ENCODE measurements at regions not wholly inside any gene's neighbourhood (a gene's known extent, or its start where the extent isn't known, plus 50 kb on each side); places are given as distances from the start of the nearest gene placed in this dataset.
A peak's percentile ranks its signal among the peaks of the same experiment; 100 is the strongest.

- H3K36me3 Mint-ChIP-seq (ENCODE audit: insufficient read depth, unreplicated experiment): peaks cover 4% of the 10 kb centered on the region
- BruUV-seq (replicated peaks): no TSS peak
- no peaks in the 10 kb centered on the region for H3K4me1 Mint-ChIP-seq (ENCODE audit: low read depth, unreplicated experiment)
- POLR2A ChIA-PET: no interaction called here
- H3K9me3 ChIP-seq: no peaks in the 10 kb centered on the region
- no peak for DNase-seq
- no peaks in the 10 kb centered on the region for H3K27me3 ChIP-seq (replicated peaks; ENCODE audit: control insufficient read depth, insufficient read depth, low read length)
- intact Hi-C loops (cut with micrococcal nuclease; ENCODE audit: unreplicated experiment): no loop called here
- no peaks in the 10 kb centered on the region for H3K36me3 ChIP-seq (ENCODE audit: control insufficient read depth, insufficient read depth, low read length)
- no peak overlapping the region for H3K4me3 ChIP-seq (ENCODE audit: low read depth, low read length)
- H3K27ac Mint-ChIP-seq (ENCODE audit: unreplicated experiment): no peak overlapping the region
- H3K9me3 Mint-ChIP-seq (ENCODE audit: unreplicated experiment): no peaks in the 10 kb centered on the region
- TF ChIP-seq CTCF (IDR thresholded peaks at IDR 0.05; ENCODE audit: insufficient read depth in 1 of 2, low read depth in 1 of 2, low read length in 1 of 2, severe bottlenecking in 1 of 2, unreplicated experiment in 1 of 2): no peak
- no peak overlapping the region for H3K4me3 Mint-ChIP-seq (ENCODE audit: unreplicated experiment)
- H3K27me3 Mint-ChIP-seq (ENCODE audit: insufficient read depth, unreplicated experiment): no peaks in the 10 kb centered on the region
- no peaks in the 10 kb centered on the region for H3K4me1 ChIP-seq
- CTCF ChIA-PET: no interaction called here
Observed at GRCh38 chr18:67301592-67301991, 214.9 kb downstream of the DSEL start.

- Mint-ChIP-seq H3K27me3 (ENCODE audit: insufficient read depth, unreplicated experiment) (no peaks in the 10 kb centered on the region), H3K4me1 (ENCODE audit: low read depth, unreplicated experiment) (no peaks in the 10 kb centered on the region)
Observed at GRCh38 chr18:67300498-67300897, 216.0 kb downstream of the DSEL start.

DNA sequence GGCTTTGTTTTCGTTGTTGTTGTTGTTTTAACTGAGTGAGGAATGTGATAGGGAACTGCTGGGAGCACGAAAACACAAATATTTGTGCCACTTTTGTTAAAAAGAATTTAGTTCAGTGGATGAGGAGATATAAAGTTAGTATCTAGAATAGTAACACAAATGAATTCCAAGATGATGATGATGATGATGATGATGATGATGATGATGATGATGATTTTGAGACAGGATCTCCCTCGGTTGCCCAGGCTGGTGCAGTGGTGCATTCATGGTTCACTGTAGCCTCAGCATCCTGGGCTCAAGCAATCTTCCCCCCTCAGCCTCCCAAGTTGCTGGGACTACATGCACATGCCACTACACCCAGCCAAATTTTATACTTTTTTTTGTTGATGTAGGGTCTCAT is 223.7 kb downstream of the DSEL start:
- ChIA-PET CTCF (no interaction called here), POLR2A (no interaction called here)
- Mint-ChIP-seq H3K36me3 (ENCODE audit: insufficient read depth, unreplicated experiment) (no peaks in the 10 kb centered on the region), H3K4me3 (ENCODE audit: unreplicated experiment) (no peak overlapping the region), H3K4me1 (ENCODE audit: low read depth, unreplicated experiment) (no peaks in the 10 kb centered on the region), H3K27me3 (ENCODE audit: insufficient read depth, unreplicated experiment) (no peaks in the 10 kb centered on the region), H3K9me3 (ENCODE audit: unreplicated experiment) (peaks cover 11% of the 10 kb centered on the region), H3K27ac (ENCODE audit: unreplicated experiment) (no peak overlapping the region)
- intact Hi-C loops (cut with micrococcal nuclease; ENCODE audit: unreplicated experiment): no loop called here
- H3K27me3 ChIP-seq (replicated peaks; ENCODE audit: control insufficient read depth, insufficient read depth, low read length): no peaks in the 10 kb centered on the region
- TF ChIP-seq CTCF (IDR thresholded peaks at IDR 0.05; ENCODE audit: insufficient read depth in 1 of 2, low read depth in 1 of 2, low read length in 1 of 2, severe bottlenecking in 1 of 2, unreplicated experiment in 1 of 2): no peak
- H3K4me3 ChIP-seq (ENCODE audit: low read depth, low read length): no peak overlapping the region
- no peaks in the 10 kb centered on the region for H3K4me1 ChIP-seq
- no peaks in the 10 kb centered on the region for H3K36me3 ChIP-seq (ENCODE audit: control insufficient read depth, insufficient read depth, low read length)
- DNase-seq: no peak
- H3K9me3 ChIP-seq: no peaks in the 10 kb centered on the region
- no TSS peak for BruUV-seq (replicated peaks)

More at GRCh38 chr18:67300498-67300897, 216.0 kb downstream of the DSEL start:
- H3K36me3 ChIP-seq (ENCODE audit: control insufficient read depth, insufficient read depth, low read length): no peaks in the 10 kb centered on the region
- DNase-seq: peak in 1 of 2 experiments; percentile 9
- H3K27me3 ChIP-seq (replicated peaks; ENCODE audit: control insufficient read depth, insufficient read depth, low read length): no peaks in the 10 kb centered on the region
- Mint-ChIP-seq H3K27ac (ENCODE audit: unreplicated experiment) (no peak overlapping the region), H3K9me3 (ENCODE audit: unreplicated experiment) (no peaks in the 10 kb centered on the region), H3K4me3 (ENCODE audit: unreplicated experiment) (no peak overlapping the region), H3K36me3 (ENCODE audit: insufficient read depth, unreplicated experiment) (peaks cover 4% of the 10 kb centered on the region)
- ChIA-PET CTCF (no interaction called here), POLR2A (no interaction called here)
- TF ChIP-seq CTCF (IDR thresholded peaks at IDR 0.05; ENCODE audit: insufficient read depth in 1 of 2, low read depth in 1 of 2, low read length in 1 of 2, severe bottlenecking in 1 of 2, unreplicated experiment in 1 of 2): no peak
- no TSS peak for BruUV-seq (replicated peaks)
- H3K4me3 ChIP-seq (ENCODE audit: low read depth, low read length): no peak overlapping the region
- H3K9me3 ChIP-seq: no peaks in the 10 kb centered on the region
- intact Hi-C loops (cut with micrococcal nuclease; ENCODE audit: unreplicated experiment): no loop called here
- no peaks in the 10 kb centered on the region for H3K4me1 ChIP-seq

All from Caco-2 (cell line).